ENCODE measurements at regions not wholly inside any gene's neighbourhood (a gene's known extent, or its start where the extent isn't known, plus 50 kb on each side); places are given as distances from the start of the nearest gene placed in this dataset.

DNA sequence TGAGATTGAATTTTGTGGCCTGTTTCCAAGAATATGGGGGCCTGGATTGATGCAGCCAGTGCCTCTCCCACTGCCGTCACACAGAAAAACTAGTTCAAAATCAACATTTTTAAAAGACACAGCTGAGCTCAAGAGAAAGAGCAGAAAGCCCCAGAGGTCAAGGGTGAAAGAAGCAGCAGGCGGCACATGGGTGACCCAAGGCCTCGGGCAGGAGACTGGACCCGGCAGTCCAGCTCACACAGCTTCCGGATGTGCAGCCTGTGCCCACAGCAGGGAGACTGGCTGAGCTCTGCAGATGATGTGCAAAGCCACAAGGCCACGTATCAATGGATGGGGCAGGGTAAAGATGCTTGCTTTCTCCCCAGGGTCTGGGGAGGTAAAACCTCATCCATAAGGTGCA is 50.4 kb upstream of the RNF32 start:
- TF ChIP-seq GATA3 (IDR thresholded peaks at IDR 0.05; ENCODE audit: low read depth, low read length), result no peak
- TF ChIP-seq GATA2 (IDR thresholded peaks at IDR 0.05; ENCODE audit: low read depth, low read length), result no peak

Data from SH-SY5Y (cell line).